GM23338 (cell line): ENCODE measurements at regions not wholly inside any gene's neighbourhood (a gene's known extent, or its start where the extent isn't known, plus 50 kb on each side); places are given as distances from the start of the nearest gene placed in this dataset.

Experiments used
- ATAC-seq: fragments of 200-7000 bp; cut with Tn5 transposase; 3 replicates; pipeline ENCODE4 v1.9.1; 2020
- DNase-seq: peaks from one replicate; pipeline ENCODE4 v3.0.0-alpha.2; 2015; ENCODE audit warnings: low spot score
- H2AFZ ChIP-seq: fragments of 200-600 bp; sonication (generic); 2 replicates; pipeline ENCODE4 v1.8.0; 2016; ENCODE audit warnings: antibody characterized with exemption, mild to moderate bottlenecking, moderate library complexity
- H3F3A ChIP-seq: fragments of 200-600 bp; sonication (generic); replicated peaks from 2 replicates; pipeline ENCODE4 v1.8.0; 2017; ENCODE audit warnings: antibody characterized with exemption, mixed run types, low read depth
- H3K27ac ChIP-seq: fragments of 200-600 bp; sonication (generic); 2 replicates; pipeline ENCODE4 v1.6.1; 2016; ENCODE audit warnings: low read depth
- H3K27me3 ChIP-seq: fragments of 200-600 bp; sonication (generic); 2 replicates; pipeline ENCODE4 v1.8.0; 2016; ENCODE audit warnings: mild to moderate bottlenecking, mixed run types, moderate library complexity; ENCODE audit not compliant: insufficient read depth
- H3K36me3 ChIP-seq: fragments of 200-600 bp; sonication (generic); 2 replicates; pipeline ENCODE4 v1.8.0; 2016; ENCODE audit warnings: mild to moderate bottlenecking; ENCODE audit not compliant: insufficient read depth
- H3K4me1 ChIP-seq: fragments of 200-600 bp; sonication (generic); 2 replicates; pipeline ENCODE4 v1.8.0; 2016; ENCODE audit warnings: mild to moderate bottlenecking, moderate library complexity; ENCODE audit not compliant: insufficient read depth
- H3K4me2 ChIP-seq: fragments of 200-600 bp; sonication (generic); 2 replicates; pipeline ENCODE4 v1.7.1; 2017; ENCODE audit warnings: mixed run types
- H3K4me3 ChIP-seq: fragments of 200-600 bp; sonication (generic); 2 replicates; pipeline ENCODE4 v1.6.1; 2016; ENCODE audit warnings: mixed run types
- H3K79me2 ChIP-seq: fragments of 200-600 bp; sonication (generic); replicated peaks from 2 replicates; pipeline ENCODE4 v1.8.0; 2017; ENCODE audit warnings: mild to moderate bottlenecking; ENCODE audit not compliant: insufficient read depth
- H3K9me2 ChIP-seq: fragments of 200-600 bp; sonication (generic); 2 replicates; pipeline ENCODE4 v1.8.0; 2017; ENCODE audit not compliant: insufficient read depth
- H4K20me1 ChIP-seq: fragments of 200-600 bp; sonication (generic); replicated peaks from 2 replicates; pipeline ENCODE4 v1.8.0; 2017; ENCODE audit warnings: mild to moderate bottlenecking; ENCODE audit not compliant: insufficient read depth
- H3K27ac Mint-ChIP-seq: 2 replicates; pipeline ENCODE4 v1.8.0; 2020; ENCODE audit warnings: inconsistent platforms, mild to moderate bottlenecking, moderate library complexity, mixed read lengths
- H3K27me3 Mint-ChIP-seq: 3 replicates; pipeline ENCODE4 v1.8.0; 2022; ENCODE audit warnings: low read depth, mild to moderate bottlenecking, moderate library complexity, mixed read lengths, inconsistent platforms; ENCODE audit not compliant: insufficient read depth, poor library complexity
- H3K36me3 Mint-ChIP-seq: 3 replicates; pipeline ENCODE4 v1.8.0; 2021; ENCODE audit warnings: low read depth, mild to moderate bottlenecking, inconsistent platforms, moderate library complexity, mixed read lengths
- H3K4me1 Mint-ChIP-seq: 3 replicates; pipeline ENCODE4 v1.8.0; 2020; ENCODE audit warnings: mild to moderate bottlenecking, inconsistent platforms, mixed read lengths
- H3K4me3 Mint-ChIP-seq: 3 replicates; pipeline ENCODE4 v1.8.0; 2021; ENCODE audit warnings: moderate library complexity, mild to moderate bottlenecking, inconsistent platforms, mixed read lengths
- H3K9me3 Mint-ChIP-seq: 3 replicates; pipeline ENCODE4 v1.8.0; 2020; ENCODE audit warnings: moderate library complexity, mild to moderate bottlenecking, inconsistent platforms, mixed read lengths
- CREB1 ChIP-seq: fragments of 250-450 bp; sonication (Bioruptor Pico); IDR thresholded peaks from 2 replicates; pipeline ENCODE4 v1.5.0; 2020; ENCODE audit warnings: low read depth, mild to moderate bottlenecking, moderate library complexity
- CTCF ChIP-seq, 2 experiments: fragments of 200-600 bp in 1 of 2; sonication (generic) in 1 of 2; conservative IDR thresholded peaks; 2 replicates each; pipeline versions ENCODE4 v1.5.1 to v1.6.1; 2016 to 2017; ENCODE audit warnings: antibody characterized with exemption in 2 of 2, low read depth in 2 of 2, mild to moderate bottlenecking in 2 of 2, moderate library complexity in 1 of 2
- ETS1 ChIP-seq: IDR thresholded peaks from 2 replicates; pipeline ENCODE4 v1.6.1; 2016; ENCODE audit warnings: antibody characterized with exemption
- EZH2 ChIP-seq: fragments of 200-600 bp; sonication (generic); IDR thresholded peaks from one replicate; pipeline ENCODE4 v1.8.0; 2017; ENCODE audit warnings: antibody characterized with exemption, mild to moderate bottlenecking, low read depth; ENCODE audit not compliant: unreplicated experiment
- EZH2phosphoT487 ChIP-seq: fragments of 200-600 bp; sonication (generic); IDR thresholded peaks from one replicate; pipeline ENCODE4 v1.8.1; 2018; ENCODE audit warnings: antibody characterized with exemption; ENCODE audit not compliant: unreplicated experiment
- JUNB ChIP-seq: IDR thresholded peaks from one replicate; pipeline ENCODE4 v1.6.1; 2016; ENCODE audit warnings: antibody characterized with exemption; ENCODE audit not compliant: unreplicated experiment
- NANOG ChIP-seq: IDR thresholded peaks from 2 replicates; pipeline ENCODE4 v1.6.1; 2016; ENCODE audit warnings: antibody characterized with exemption, borderline replicate concordance
- POLR2AphosphoS5 ChIP-seq: IDR thresholded peaks from 2 replicates; pipeline ENCODE4 v1.6.1; 2016; ENCODE audit warnings: antibody characterized with exemption, low read depth
- REST ChIP-seq: IDR thresholded peaks from one replicate; pipeline ENCODE4 v1.6.1; 2018; ENCODE audit warnings: antibody characterized with exemption; ENCODE audit not compliant: unreplicated experiment
- ZNF331 ChIP-seq: fragments of 250-450 bp; sonication (Bioruptor Pico); IDR thresholded peaks from 2 replicates; pipeline ENCODE4 v1.5.0; 2020; ENCODE audit warnings: low read depth, mild to moderate bottlenecking, moderate library complexity
- ZNF462 ChIP-seq: fragments of 250-450 bp; sonication (Bioruptor Pico); IDR thresholded peaks from 2 replicates; pipeline ENCODE4 v1.5.0; 2020; ENCODE audit warnings: mild to moderate bottlenecking, moderate library complexity

DNA sequence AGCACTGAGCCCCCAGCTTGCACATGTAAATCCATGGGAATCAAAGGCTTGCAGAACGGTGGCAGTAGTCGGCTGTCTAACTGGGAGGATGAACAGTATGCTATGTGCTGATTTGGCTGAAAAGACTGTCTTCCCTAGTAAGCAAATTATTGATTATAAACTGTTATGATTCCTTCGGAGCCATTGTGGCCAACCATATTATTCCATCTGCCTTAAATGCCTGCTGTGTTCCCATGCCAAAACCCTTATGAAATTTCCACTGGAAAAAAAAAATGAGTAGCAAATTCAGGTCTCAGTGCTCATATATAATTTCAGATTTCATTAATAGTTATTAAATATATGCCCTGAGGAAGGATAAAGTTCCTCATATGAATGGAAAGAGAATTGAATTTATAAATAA lies 132.7 kb upstream of the MID1 start (continued):
- TF ChIP-seq REST (no peak), EZH2 (no peak), NANOG (no peak), ZNF331 (CRISPR knock-in tag) (no peak), CTCF (conservative IDR thresholded peaks at IDR 0.05; ENCODE audit: low read depth in 2 of 2) (no peak), JUNB (no peak), EZH2phosphoT487 (no peak), CREB1 (no peak)

GRCh38 chrX:10754445-10754844 lies 134.1 kb upstream of the MID1 start:
- no peaks in the 10 kb centered on the region for H3K79me2 ChIP-seq
- no peak for DNase-seq
- no peak for ATAC-seq
- H3K27me3 ChIP-seq, result no peaks in the 10 kb centered on the region
- Mint-ChIP-seq H3K4me1 (peaks cover 35% of the 10 kb centered on the region), H3K9me3 (no peaks in the 10 kb centered on the region), H3K27ac (no peak overlapping the region), H3K27me3 (no peaks in the 10 kb centered on the region), H3K36me3 (peaks cover 3% of the 10 kb centered on the region; the same call in 1 of the 3 replicates), H3K4me3 (no peak overlapping the region)
- H3K4me1 ChIP-seq, result peaks cover 26% of the 10 kb centered on the region; the same call in 1 of the 2 replicates
- peaks cover 4% of the 10 kb centered on the region; the same call in 1 of the 2 replicates for H3F3A ChIP-seq
- no peaks in the 10 kb centered on the region for H3K9me2 ChIP-seq
- H4K20me1 ChIP-seq, result no peaks in the 10 kb centered on the region
- peak overlapping the region; percentile 91 for H3K27ac ChIP-seq
- H2AFZ ChIP-seq, result no peak overlapping the region
- H3K4me2 ChIP-seq, result no peak overlapping the region
- H3K36me3 ChIP-seq, result no peaks in the 10 kb centered on the region
- H3K4me3 ChIP-seq, result no peak overlapping the region
- no peak for TF ChIP-seq NANOG
- no peak for TF ChIP-seq CTCF (conservative IDR thresholded peaks at IDR 0.05; ENCODE audit: low read depth in 2 of 2)
- TF ChIP-seq ZNF462 (CRISPR knock-in tag), result no peak
- TF ChIP-seq POLR2AphosphoS5, result no peak
- TF ChIP-seq ETS1, result no peak
- no peak for TF ChIP-seq CREB1
